ENCODE measurements at regions not wholly inside any gene's neighbourhood (a gene's known extent, or its start where the extent isn't known, plus 50 kb on each side); places are given as distances from the start of the nearest gene placed in this dataset.

DNA sequence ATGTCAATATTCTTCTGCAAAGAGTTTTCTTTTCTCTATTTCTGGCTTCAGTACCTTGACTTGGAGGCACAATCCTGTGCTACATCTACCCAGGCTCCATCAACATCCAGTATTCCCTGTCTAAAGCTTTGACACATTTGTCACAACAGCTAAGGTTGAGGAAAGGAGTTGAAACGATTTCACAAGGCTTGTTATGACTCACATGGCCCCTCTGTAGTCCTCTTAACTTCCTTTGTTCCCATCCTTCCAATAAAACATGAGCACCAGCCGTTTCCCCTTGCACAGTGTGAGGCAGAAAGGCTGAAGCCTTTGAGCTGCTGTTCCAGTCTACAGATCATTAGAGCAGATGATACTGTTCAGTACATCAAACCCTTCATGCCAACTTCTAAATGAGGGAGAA is 163.0 kb upstream of the TMCO5A start:
- Mint-ChIP-seq H3K27me3 (ENCODE audit: low read depth) (no peaks in the 10 kb centered on the region), H3K9me3 (ENCODE audit: low read depth) (no peaks in the 10 kb centered on the region), H3K4me1 (ENCODE audit: low read depth) (peaks cover 25% of the 10 kb centered on the region), H3K27ac (ENCODE audit: unreplicated experiment) (peak overlapping the region; percentile 72), H3K36me3 (ENCODE audit: low read depth) (no peaks in the 10 kb centered on the region), H3K4me3 (ENCODE audit: unreplicated experiment) (no peak overlapping the region)
- TF ChIP-seq, protein P1, sequence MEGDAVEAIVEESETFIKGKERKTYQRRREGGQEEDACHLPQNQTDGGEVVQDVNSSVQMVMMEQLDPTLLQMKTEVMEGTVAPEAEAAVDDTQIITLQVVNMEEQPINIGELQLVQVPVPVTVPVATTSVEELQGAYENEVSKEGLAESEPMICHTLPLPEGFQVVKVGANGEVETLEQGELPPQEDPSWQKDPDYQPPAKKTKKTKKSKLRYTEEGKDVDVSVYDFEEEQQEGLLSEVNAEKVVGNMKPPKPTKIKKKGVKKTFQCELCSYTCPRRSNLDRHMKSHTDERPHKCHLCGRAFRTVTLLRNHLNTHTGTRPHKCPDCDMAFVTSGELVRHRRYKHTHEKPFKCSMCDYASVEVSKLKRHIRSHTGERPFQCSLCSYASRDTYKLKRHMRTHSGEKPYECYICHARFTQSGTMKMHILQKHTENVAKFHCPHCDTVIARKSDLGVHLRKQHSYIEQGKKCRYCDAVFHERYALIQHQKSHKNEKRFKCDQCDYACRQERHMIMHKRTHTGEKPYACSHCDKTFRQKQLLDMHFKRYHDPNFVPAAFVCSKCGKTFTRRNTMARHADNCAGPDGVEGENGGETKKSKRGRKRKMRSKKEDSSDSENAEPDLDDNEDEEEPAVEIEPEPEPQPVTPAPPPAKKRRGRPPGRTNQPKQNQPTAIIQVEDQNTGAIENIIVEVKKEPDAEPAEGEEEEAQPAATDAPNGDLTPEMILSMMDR (IDR thresholded peaks at IDR 0.05), result no peak
- DNase-seq (ENCODE audit: low spot score), result no peak

DNA sequence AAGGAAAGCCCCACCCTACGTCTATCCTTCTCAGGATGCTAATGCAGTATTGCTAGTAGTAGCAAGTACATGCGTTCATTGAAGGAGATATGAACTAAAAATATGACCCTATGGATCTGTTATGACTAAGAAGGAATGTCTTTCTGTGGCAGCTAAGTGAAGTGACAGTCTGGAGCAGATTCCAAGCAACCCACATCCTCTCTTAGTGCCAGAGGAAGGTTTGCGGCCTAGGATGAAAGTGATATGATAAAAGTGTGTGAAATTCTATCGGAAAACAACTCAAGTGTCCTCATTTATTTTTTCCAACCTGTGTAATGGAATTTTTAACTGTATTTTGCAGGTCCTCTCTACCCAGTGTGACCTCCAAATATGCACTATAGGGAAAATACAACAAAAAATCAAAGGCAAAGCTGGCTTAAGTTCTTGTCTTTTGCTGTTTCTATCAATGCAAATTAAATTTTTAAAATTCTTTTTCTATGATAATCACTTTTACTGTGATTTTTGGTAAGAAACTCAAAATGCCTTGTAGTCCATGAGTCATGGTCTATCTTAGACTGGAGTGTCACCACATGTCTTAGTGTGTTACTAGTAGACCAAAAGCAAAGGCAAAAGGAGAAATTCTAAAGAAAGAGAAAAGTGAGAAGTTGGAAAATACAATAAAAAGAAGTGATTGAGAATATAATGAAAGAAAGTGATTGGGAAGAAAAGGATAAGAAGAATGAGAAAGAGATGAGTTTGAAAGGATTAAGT is 161.2 kb upstream of the TMCO5A start:
- Mint-ChIP-seq H3K9me3 (ENCODE audit: low read depth) (peaks cover 1% of the 10 kb centered on the region), H3K4me3 (ENCODE audit: unreplicated experiment) (no peak overlapping the region), H3K4me1 (ENCODE audit: low read depth) (peaks cover 25% of the 10 kb centered on the region), H3K36me3 (ENCODE audit: low read depth) (peaks cover under 1% of the 10 kb centered on the region), H3K27me3 (ENCODE audit: low read depth) (no peaks in the 10 kb centered on the region), H3K27ac (ENCODE audit: unreplicated experiment) (peak overlapping the region; percentile 86)
- TF ChIP-seq, protein P1 (IDR thresholded peaks at IDR 0.05), result no peak
- DNase-seq (ENCODE audit: low spot score), result no peak

- DNase-seq (ENCODE audit: low spot score), result no peak
- Mint-ChIP-seq H3K36me3 (ENCODE audit: low read depth) (peaks cover 3% of the 10 kb centered on the region), H3K4me3 (ENCODE audit: unreplicated experiment) (no peak overlapping the region), H3K4me1 (ENCODE audit: low read depth) (peaks cover 25% of the 10 kb centered on the region), H3K9me3 (ENCODE audit: low read depth) (peaks cover 6% of the 10 kb centered on the region), H3K27me3 (ENCODE audit: low read depth) (no peaks in the 10 kb centered on the region), H3K27ac (ENCODE audit: unreplicated experiment) (no peak overlapping the region)
- TF ChIP-seq, protein P1 (IDR thresholded peaks at IDR 0.05), result no peak
These were observed 159.5 kb upstream of the TMCO5A start for GRCh38 chr15:37774961-37775360.

- peaks cover 19% of the 10 kb centered on the region for H3K4me1 Mint-ChIP-seq (ENCODE audit: low read depth)
- no peaks in the 10 kb centered on the region for H3K27me3 Mint-ChIP-seq (ENCODE audit: low read depth)
- H3K36me3 Mint-ChIP-seq (ENCODE audit: low read depth), result peaks cover 3% of the 10 kb centered on the region
- H3K9me3 Mint-ChIP-seq (ENCODE audit: low read depth), result peaks cover 6% of the 10 kb centered on the region
- no peak overlapping the region for H3K4me3 Mint-ChIP-seq (ENCODE audit: unreplicated experiment)
- DNase-seq (ENCODE audit: low spot score), result no peak
- TF ChIP-seq, protein P1 (IDR thresholded peaks at IDR 0.05), result no peak
- H3K27ac Mint-ChIP-seq (ENCODE audit: unreplicated experiment), result no peak overlapping the region
These were observed 157.4 kb upstream of the TMCO5A start for GRCh38 chr15:37777006-37777405.

GRCh38 chr15:37783290-37783689 is 151.2 kb upstream of the TMCO5A start:
- no peaks in the 10 kb centered on the region for H3K27me3 Mint-ChIP-seq (ENCODE audit: low read depth)
- no peak for DNase-seq (ENCODE audit: low spot score)

More at GRCh38 chr15:37783290-37783689, 151.2 kb upstream of the TMCO5A start:
- Mint-ChIP-seq H3K4me1 (ENCODE audit: low read depth) (peaks cover 9% of the 10 kb centered on the region), H3K36me3 (ENCODE audit: low read depth) (peaks cover 2% of the 10 kb centered on the region), H3K9me3 (ENCODE audit: low read depth) (peaks cover 4% of the 10 kb centered on the region), H3K4me3 (ENCODE audit: unreplicated experiment) (no peak overlapping the region), H3K27ac (ENCODE audit: unreplicated experiment) (no peak overlapping the region)
- TF ChIP-seq, protein P1 (IDR thresholded peaks at IDR 0.05), result no peak

All from chondrocyte (in vitro differentiated cells).